Right lobe of liver (tissue), 4 donors: ENCODE measurements at regions not wholly inside any gene's neighbourhood (a gene's known extent, or its start where the extent isn't known, plus 50 kb on each side); places are given as distances from the start of the nearest gene placed in this dataset.

ENCODE experiments used
- POLR2A ChIP-seq: fragments of 450-650 bp; IDR thresholded peaks from one replicate; pipeline ENCODE4 v1.6.1; 2017; ENCODE audit warnings: antibody characterized with exemption, mild to moderate bottlenecking
- TF ChIP-seq, protein P1 (sequence below), 4 donors: fragments of 200-600 bp in 3 of 4; fragments of 450-650 bp in 1 of 4; IDR thresholded peaks; one replicate each; pipeline versions ENCODE4 v1.5.1 to v1.8.0; 2016 to 2022; ENCODE audit warnings: antibody characterized with exemption in 4 of 4, mild to moderate bottlenecking in 2 of 4
- donor health status: DM: no; HTN: no; CAD: no.
- donor health status: DM: no; HTN: no; CAD: no.
- donor health status: DM: no; HTN: yes; CAD: no.

GRCh38 chrX:6371353-6371752 lies 142.7 kb upstream of the NLGN4X start:
- TF ChIP-seq, protein P1, sequence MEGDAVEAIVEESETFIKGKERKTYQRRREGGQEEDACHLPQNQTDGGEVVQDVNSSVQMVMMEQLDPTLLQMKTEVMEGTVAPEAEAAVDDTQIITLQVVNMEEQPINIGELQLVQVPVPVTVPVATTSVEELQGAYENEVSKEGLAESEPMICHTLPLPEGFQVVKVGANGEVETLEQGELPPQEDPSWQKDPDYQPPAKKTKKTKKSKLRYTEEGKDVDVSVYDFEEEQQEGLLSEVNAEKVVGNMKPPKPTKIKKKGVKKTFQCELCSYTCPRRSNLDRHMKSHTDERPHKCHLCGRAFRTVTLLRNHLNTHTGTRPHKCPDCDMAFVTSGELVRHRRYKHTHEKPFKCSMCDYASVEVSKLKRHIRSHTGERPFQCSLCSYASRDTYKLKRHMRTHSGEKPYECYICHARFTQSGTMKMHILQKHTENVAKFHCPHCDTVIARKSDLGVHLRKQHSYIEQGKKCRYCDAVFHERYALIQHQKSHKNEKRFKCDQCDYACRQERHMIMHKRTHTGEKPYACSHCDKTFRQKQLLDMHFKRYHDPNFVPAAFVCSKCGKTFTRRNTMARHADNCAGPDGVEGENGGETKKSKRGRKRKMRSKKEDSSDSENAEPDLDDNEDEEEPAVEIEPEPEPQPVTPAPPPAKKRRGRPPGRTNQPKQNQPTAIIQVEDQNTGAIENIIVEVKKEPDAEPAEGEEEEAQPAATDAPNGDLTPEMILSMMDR (IDR thresholded peaks at IDR 0.05), result no peak
- TF ChIP-seq POLR2A, result no peak
